Gastroesophageal sphincter (tissue), 3 donors: ENCODE measurements at regions not wholly inside any gene's neighbourhood (a gene's known extent, or its start where the extent isn't known, plus 50 kb on each side); places are given as distances from the start of the nearest gene placed in this dataset.
"Not testable (repeated sequence)": the region's sequence is repeated elsewhere in the genome, so short reads cannot be mapped to it uniquely, and the experiment has no call there.

ENCODE experiments used
- POLR2A ChIP-seq, 2 donors: fragments of 450-650 bp; IDR thresholded peaks; one replicate each; pipeline ENCODE4 v1.6.1; 2017; ENCODE audit warnings: antibody characterized with exemption in 2 of 2, mild to moderate bottlenecking in 2 of 2, moderate library complexity in 1 of 2
- POLR2AphosphoS5 ChIP-seq: sonication (generic); formaldehyde crosslinking; IDR thresholded peaks from one replicate; pipeline ENCODE4 v1.6.1; 2017; ENCODE audit warnings: antibody characterized with exemption
- TF ChIP-seq, protein P1 (sequence below), 4 experiments: fragments of 200-600 bp in 2 of 4; fragments of 450-650 bp in 2 of 4; sonication (generic) in 1 of 4; IDR thresholded peaks; one replicate each; pipeline ENCODE4 v1.5.1; 2017 to 2019; ENCODE audit warnings: antibody characterized with exemption in 4 of 4, mild to moderate bottlenecking in 2 of 4, moderate library complexity in 2 of 4

DNA sequence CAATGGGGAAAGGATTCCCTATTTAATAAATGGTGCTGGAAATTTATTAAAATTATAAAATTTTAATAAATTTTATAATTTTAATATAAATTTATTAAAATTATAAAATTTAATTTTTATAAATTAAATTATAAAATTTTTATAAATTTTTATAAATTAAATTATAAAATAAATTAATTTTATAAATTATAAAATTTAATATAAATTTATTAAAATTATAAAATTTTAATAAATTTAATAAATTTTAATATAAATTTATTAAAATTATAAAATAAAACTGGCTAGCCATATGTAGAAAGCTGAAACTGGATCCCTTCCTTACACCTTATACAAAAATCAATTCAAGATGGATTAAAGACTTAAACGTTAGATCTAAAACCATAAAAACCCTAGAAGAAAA, 356.7 kb upstream of the TFPI start:
- TF ChIP-seq, protein P1, sequence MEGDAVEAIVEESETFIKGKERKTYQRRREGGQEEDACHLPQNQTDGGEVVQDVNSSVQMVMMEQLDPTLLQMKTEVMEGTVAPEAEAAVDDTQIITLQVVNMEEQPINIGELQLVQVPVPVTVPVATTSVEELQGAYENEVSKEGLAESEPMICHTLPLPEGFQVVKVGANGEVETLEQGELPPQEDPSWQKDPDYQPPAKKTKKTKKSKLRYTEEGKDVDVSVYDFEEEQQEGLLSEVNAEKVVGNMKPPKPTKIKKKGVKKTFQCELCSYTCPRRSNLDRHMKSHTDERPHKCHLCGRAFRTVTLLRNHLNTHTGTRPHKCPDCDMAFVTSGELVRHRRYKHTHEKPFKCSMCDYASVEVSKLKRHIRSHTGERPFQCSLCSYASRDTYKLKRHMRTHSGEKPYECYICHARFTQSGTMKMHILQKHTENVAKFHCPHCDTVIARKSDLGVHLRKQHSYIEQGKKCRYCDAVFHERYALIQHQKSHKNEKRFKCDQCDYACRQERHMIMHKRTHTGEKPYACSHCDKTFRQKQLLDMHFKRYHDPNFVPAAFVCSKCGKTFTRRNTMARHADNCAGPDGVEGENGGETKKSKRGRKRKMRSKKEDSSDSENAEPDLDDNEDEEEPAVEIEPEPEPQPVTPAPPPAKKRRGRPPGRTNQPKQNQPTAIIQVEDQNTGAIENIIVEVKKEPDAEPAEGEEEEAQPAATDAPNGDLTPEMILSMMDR (IDR thresholded peaks at IDR 0.05) = not testable (repeated sequence)
- not testable (repeated sequence) for TF ChIP-seq POLR2A (IDR thresholded peaks at IDR 0.05); POLR2AphosphoS5
